ENCODE measurements at regions not wholly inside any gene's neighbourhood (a gene's known extent, or its start where the extent isn't known, plus 50 kb on each side); places are given as distances from the start of the nearest gene placed in this dataset.
A peak's percentile ranks its signal among the peaks of the same experiment; 100 is the strongest.

DNA sequence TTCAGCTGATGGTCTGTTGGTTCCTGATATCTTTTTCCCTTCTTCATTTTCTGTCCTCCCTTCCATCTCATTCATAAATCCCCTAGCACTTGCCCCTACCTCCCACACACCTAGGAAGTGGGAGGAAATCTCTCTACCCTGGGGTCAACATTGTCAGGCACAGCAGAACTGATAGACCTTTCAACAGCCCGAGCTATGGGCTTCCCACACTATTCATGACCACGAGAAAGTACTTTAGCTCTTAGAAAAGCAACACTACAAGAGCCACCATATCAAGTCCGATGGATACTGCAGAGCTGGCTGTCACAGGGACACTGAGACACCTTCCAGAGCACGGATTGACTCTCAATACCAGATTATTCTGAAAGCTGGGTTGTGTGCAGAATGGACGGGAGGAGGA, 180.6 kb upstream of the NEBL start:
- no peaks in the 10 kb centered on the region for H4K20me1 ChIP-seq (replicated peaks in 1 of 2; ENCODE audit: control insufficient read depth in 1 of 2, insufficient read depth in 2 of 2, low read length in 2 of 2)
- no peak overlapping the region for H3K23ac ChIP-seq (ENCODE audit: insufficient read length)
- no peaks in the 10 kb centered on the region for H3K36me3 ChIP-seq (ENCODE audit: control insufficient read depth in 2 of 4, insufficient read depth in 4 of 4, low read length in 3 of 4)
- peak overlapping the region; percentile 70; the same call in 1 of the 2 replicates for H2AK5ac ChIP-seq (ENCODE audit: low read depth, low read length)
- no peak overlapping the region for H2AFZ ChIP-seq (ENCODE audit: low read length)
- H3K4me3 ChIP-seq (ENCODE audit: extremely low read depth in 1 of 4, insufficient read depth in 2 of 4, low read depth in 3 of 4, low read length in 4 of 4), result no peak overlapping the region
- FAIRE-seq (no peak), DNase-seq (ENCODE audit: low read depth in 1 of 2, low spot score in 2 of 2) (no peak)
- no peak overlapping the region for H2BK120ac ChIP-seq (replicated peaks; ENCODE audit: low read depth, low read length)
- no peak overlapping the region for H3K56ac ChIP-seq (replicated peaks; ENCODE audit: insufficient read length, low read depth, low read length)
- no peak overlapping the region for H3K4me2 ChIP-seq (ENCODE audit: insufficient read depth in 1 of 2, low read depth in 2 of 2, low read length in 2 of 2)
- H2BK20ac ChIP-seq (ENCODE audit: low read length), result no peak overlapping the region
- no peak overlapping the region for H4K91ac ChIP-seq (replicated peaks; ENCODE audit: insufficient read length, low read length)
- no peak overlapping the region for H2BK12ac ChIP-seq (ENCODE audit: low read depth, low read length)
- H3K79me1 ChIP-seq (ENCODE audit: low read depth, low read length), result no peaks in the 10 kb centered on the region; the same call in 1 of the 2 replicates
- no peak overlapping the region for H3K14ac ChIP-seq (ENCODE audit: insufficient read length)
- H3K27ac ChIP-seq (ENCODE audit: low read depth, low read length), result no peak overlapping the region
- no peaks in the 10 kb centered on the region for H3K27me3 ChIP-seq (replicated peaks in 1 of 4; ENCODE audit: control insufficient read depth in 3 of 4, extremely low read depth in 1 of 4, insufficient read depth in 3 of 4, low read length in 3 of 4)
- no peaks in the 10 kb centered on the region for H3K9me3 ChIP-seq (ENCODE audit: insufficient read depth in 2 of 2, low read depth in 1 of 2, low read length in 1 of 2)
- POLR2A ChIA-PET (ENCODE audit: partially characterized antibody), result no interaction called here
- WGBS, 2 experiments (ENCODE audit: extremely low coverage in 1 of 2, insufficient coverage in 1 of 2, insufficient read length in 1 of 2, insufficient replicate concordance in 2 of 2, low coverage in 1 of 2, low lambda C conversion rate in 2 of 2, missing lambda C conversion rate in 1 of 2), result 85 to 100% methylated on average over 1 to 5 of the region's 5 CpGs
- no peak overlapping the region for H3K9ac ChIP-seq (replicated peaks in 1 of 4; ENCODE audit: extremely low read depth in 1 of 4, low read depth in 3 of 4, low read length in 3 of 4)
- H3K18ac ChIP-seq (ENCODE audit: extremely low read depth, low read length), result no peak overlapping the region
- H2BK5ac ChIP-seq (ENCODE audit: low read depth, low read length), result no peak overlapping the region
- CTCF ChIA-PET (ENCODE audit: partially characterized antibody), result interaction anchor here (0.7 to 2.5 kb wide), 21 partner anchors 8 to 429 kb away, joined by 3 to 16 read pairs (median 4); no protein-coding TSS in a partner anchor
- no peak overlapping the region for H4K8ac ChIP-seq (ENCODE audit: extremely low read depth, insufficient read depth, low read length)
- H3K79me2 ChIP-seq (ENCODE audit: control insufficient read depth in 1 of 2, insufficient read depth in 2 of 2, low read length in 2 of 2), result no peaks in the 10 kb centered on the region
- H4K5ac ChIP-seq (ENCODE audit: insufficient read length, low read depth, low read length), result no peak overlapping the region
- H3K4ac ChIP-seq (replicated peaks; ENCODE audit: insufficient read length, low read depth, low read length), result no peak overlapping the region
- H3K23me2 ChIP-seq (ENCODE audit: low read depth, low read length), result no peaks in the 10 kb centered on the region
- peaks cover 0 to 3% (median 1%) of the 10 kb centered on the region in 4 experiments; a peak in 3 of 7 replicates for H3K4me1 ChIP-seq (replicated peaks in 1 of 4; ENCODE audit: control insufficient read depth in 3 of 4, insufficient read depth in 4 of 4, low read length in 3 of 4)
- no peak overlapping the region for H2BK15ac ChIP-seq (ENCODE audit: low read length)
- TF ChIP-seq POU5F1 (IDR thresholded peaks at IDR 0.05; ENCODE audit: low read depth, low read length), result no peak
